ENCODE measurements at regions not wholly inside any gene's neighbourhood (a gene's known extent, or its start where the extent isn't known, plus 50 kb on each side); places are given as distances from the start of the nearest gene placed in this dataset.

GRCh38 chr1:182144646-182145030 lies 83.1 kb upstream of the ZNF648 start:
- TF ChIP-seq CTCF (IDR thresholded peaks at IDR 0.05) (no peak), POLR2A (IDR thresholded peaks at IDR 0.05) (no peak)
